ENCODE measurements at regions not wholly inside any gene's neighbourhood (a gene's known extent, or its start where the extent isn't known, plus 50 kb on each side); places are given as distances from the start of the nearest gene placed in this dataset.
A peak's percentile ranks its signal among the peaks of the same experiment; 100 is the strongest.
"Not testable (repeated sequence)": the region's sequence is repeated elsewhere in the genome, so short reads cannot be mapped to it uniquely, and the experiment has no call there.

DNA sequence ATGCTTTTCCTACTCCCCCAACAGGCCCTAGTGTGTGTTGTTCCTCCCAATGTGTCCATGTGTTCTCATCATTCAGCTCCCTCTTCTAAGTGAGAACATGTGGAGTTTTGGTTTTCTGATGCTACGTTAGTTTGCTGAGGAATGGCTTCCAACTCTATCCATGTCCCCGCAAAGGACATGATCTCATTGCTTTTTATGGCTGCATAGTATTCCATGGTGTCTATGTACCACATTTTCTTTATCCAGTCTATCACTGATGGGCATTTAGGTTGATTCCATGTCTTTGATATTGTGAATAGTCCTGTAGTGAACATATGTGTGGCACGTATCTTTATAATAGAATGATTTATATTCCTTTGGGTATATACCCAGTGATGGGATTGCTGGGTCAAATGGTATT lies 72.5 kb upstream of the CCNY start:
- H3K4me3 ChIP-seq; H3K9me3 ChIP-seq; H3K4me1 ChIP-seq; intact Hi-C loops (cut with DNase I); DNase-seq; ATAC-seq; H3K27ac ChIP-seq; H3K27me3 ChIP-seq; H3K36me3 ChIP-seq: not testable (repeated sequence)

DNA sequence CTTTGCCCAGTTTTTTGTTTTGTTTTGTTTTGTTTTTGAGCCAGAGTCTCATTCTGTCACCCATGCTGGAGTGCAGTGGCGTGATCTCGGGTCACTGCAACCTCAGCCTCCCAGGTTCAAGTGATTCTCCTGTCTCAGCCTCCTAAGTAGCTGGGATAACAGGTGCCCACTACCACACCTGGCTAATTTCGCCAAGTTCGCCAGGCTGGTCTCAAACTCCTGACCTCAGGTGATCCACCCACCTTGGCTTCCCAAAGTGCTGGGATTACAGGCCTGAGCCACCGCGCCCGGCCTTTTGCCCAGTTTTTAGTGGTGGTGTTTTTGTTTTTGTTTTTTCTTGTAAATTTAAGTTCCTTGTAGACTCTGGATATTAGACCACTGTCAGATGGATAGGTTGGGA lies 71.7 kb upstream of the CCNY start:
- intact Hi-C loops (cut with DNase I); H3K27me3 ChIP-seq; H3K27ac ChIP-seq: not testable (repeated sequence)

DNA sequence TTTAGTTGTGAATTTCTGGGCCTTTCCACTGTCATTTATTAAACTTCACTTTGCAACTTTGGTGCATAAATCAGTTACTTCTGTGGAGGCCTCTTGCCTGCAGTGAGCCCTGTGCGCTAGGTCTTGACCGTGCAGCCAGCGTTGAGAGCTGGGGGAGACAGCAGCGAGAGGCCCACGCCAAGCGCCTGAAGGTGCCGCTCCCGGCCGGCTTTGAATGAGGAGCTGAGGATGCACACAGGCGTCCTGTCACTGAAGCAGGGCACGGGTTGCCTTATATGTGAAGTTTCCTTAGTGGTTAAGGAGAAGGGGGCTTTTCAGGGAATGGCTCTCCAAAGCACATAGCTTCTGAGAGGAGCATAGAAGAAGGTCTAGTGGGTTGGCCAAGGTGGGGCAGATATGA lies 70.9 kb upstream of the CCNY start:
- Histone ChIP-seq H3K27ac (no peak overlapping the region), H3K9me3 (no peaks in the 10 kb centered on the region), H3K4me3 (no peak overlapping the region), H3K27me3 (no peaks in the 10 kb centered on the region), H3K4me1 (peaks cover 6% of the 10 kb centered on the region), H3K36me3 (no peaks in the 10 kb centered on the region)
- TF ChIP-seq, protein P1, sequence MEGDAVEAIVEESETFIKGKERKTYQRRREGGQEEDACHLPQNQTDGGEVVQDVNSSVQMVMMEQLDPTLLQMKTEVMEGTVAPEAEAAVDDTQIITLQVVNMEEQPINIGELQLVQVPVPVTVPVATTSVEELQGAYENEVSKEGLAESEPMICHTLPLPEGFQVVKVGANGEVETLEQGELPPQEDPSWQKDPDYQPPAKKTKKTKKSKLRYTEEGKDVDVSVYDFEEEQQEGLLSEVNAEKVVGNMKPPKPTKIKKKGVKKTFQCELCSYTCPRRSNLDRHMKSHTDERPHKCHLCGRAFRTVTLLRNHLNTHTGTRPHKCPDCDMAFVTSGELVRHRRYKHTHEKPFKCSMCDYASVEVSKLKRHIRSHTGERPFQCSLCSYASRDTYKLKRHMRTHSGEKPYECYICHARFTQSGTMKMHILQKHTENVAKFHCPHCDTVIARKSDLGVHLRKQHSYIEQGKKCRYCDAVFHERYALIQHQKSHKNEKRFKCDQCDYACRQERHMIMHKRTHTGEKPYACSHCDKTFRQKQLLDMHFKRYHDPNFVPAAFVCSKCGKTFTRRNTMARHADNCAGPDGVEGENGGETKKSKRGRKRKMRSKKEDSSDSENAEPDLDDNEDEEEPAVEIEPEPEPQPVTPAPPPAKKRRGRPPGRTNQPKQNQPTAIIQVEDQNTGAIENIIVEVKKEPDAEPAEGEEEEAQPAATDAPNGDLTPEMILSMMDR (IDR thresholded peaks at IDR 0.05): no peak
- DNase-seq: no peak
- ATAC-seq: no peak
- intact Hi-C loops (cut with DNase I): no loop called here

More for the DNA sequence above, 71.7 kb upstream of the CCNY start:
- H3K36me3 ChIP-seq, H3K4me3 ChIP-seq, DNase-seq, ATAC-seq, H3K9me3 ChIP-seq, H3K4me1 ChIP-seq: not testable (repeated sequence)

DNA sequence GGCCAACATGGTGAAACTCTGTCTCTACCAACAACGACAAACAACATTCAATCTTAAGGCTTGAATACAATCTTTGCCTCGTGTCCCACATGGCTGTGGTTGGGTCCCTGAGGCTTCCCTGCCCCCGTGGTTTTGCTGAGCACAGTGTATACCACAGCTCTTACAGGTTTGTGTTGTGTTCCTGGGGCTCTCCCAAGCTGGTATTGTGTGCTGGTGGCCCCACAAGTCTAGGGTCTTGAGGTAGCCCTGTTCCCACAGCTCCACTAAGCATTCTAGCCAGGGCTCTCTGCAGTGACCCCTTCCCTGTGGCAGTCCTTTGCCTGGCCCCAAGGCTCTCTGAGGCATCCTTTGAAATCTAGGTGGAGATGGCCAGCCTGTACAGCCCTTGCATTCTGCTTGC lies 68.0 kb upstream of the CCNY start:
- Histone ChIP-seq H3K27ac (no peak overlapping the region), H3K36me3 (no peaks in the 10 kb centered on the region), H3K4me1 (peaks cover 6% of the 10 kb centered on the region), H3K4me3 (no peak overlapping the region), H3K9me3 (no peaks in the 10 kb centered on the region), H3K27me3 (no peaks in the 10 kb centered on the region)
- intact Hi-C loops (cut with DNase I): no loop called here
- TF ChIP-seq, protein P1 (IDR thresholded peaks at IDR 0.05): no peak
- no peak for DNase-seq
- peak; percentile 19 for ATAC-seq

DNA sequence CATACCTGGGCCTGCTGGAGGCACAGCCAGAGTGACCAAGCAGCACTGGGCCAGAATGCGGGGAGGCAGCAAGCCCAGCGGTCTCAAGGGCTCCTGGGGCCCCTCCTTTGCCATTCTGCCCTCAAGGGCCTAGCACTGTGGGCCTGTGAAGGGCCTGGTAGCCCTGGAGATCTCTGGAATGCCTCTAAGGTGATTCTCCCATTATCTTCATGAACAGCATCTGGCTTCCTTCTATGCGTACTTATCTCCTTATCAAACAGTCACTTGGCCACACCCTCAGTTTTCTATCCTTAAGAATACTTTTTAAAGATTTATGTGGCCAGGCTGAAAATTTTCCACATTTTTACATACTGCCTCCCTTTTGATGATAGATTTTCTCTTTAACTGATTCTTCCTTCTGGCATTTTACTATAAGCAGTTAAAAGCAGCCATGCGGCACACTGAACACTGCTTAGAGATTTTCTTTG lies 67.5 kb upstream of the CCNY start:
- no peaks in the 10 kb centered on the region for H3K36me3 ChIP-seq
- no peaks in the 10 kb centered on the region for H3K27me3 ChIP-seq
- ATAC-seq (peak; percentile 21), DNase-seq (no peak)
- intact Hi-C loops (cut with DNase I): no loop called here
- H3K4me1 ChIP-seq: peaks cover 6% of the 10 kb centered on the region
- H3K27ac ChIP-seq: no peak overlapping the region
- H3K9me3 ChIP-seq: no peaks in the 10 kb centered on the region
- no peak overlapping the region for H3K4me3 ChIP-seq
- TF ChIP-seq, protein P1 (IDR thresholded peaks at IDR 0.05): no peak

DNA sequence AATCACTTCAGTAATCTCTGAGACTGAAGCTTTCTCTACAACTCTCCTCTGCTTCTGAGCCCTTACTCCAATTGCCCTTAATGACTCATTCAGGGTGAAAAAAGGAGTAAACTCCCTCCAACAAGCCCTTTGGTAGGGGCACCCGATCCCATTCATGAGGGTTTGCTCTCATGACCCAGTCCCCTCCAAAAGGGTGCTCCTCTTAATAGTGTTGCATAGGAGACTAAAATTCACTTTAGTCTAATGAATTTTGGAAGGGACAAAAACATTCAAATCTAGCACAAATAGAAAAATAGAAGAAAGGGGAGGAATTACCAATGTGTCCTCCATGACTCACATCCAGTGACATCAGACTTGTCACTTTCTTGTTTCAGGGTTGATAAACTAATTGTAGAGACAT lies 66.2 kb upstream of the CCNY start:
- Histone ChIP-seq H3K27ac (no peak overlapping the region), H3K36me3 (no peaks in the 10 kb centered on the region), H3K4me3 (no peak overlapping the region), H3K27me3 (no peaks in the 10 kb centered on the region), H3K4me1 (peaks cover 6% of the 10 kb centered on the region), H3K9me3 (no peaks in the 10 kb centered on the region)
- ATAC-seq (no peak), DNase-seq (no peak)
- TF ChIP-seq, protein P1 (IDR thresholded peaks at IDR 0.05): no peak
- intact Hi-C loops (cut with DNase I): no loop called here

Data from upper lobe of right lung (tissue), 1 donor.